ENCODE measurements at regions not wholly inside any gene's neighbourhood (a gene's known extent, or its start where the extent isn't known, plus 50 kb on each side); places are given as distances from the start of the nearest gene placed in this dataset.

DNA sequence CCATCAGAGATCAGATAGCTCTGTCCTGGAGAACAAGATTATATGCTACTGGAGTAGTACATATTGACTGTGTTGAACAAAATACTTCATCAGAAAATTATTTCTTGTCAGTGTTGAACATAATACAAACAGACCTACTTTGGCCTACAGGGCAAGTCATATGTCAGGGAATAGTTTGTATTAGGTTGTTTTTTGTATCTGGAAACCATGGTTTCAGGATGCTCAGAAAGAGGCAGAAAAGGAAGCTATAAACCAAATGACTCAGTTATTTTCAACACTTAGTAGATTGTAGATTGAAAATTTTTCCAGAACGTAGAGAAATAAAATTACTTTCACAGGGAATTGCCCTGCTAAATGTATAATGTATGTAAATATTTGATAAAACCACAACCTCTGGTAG, 198.4 kb downstream of the CYB561 start:
- FAIRE-seq (no peak), DNase-seq (ENCODE audit: insufficient read length, low spot score) (no peak)
- TF ChIP-seq POLR2AphosphoS5 (IDR thresholded peaks at IDR 0.05; ENCODE audit: low read depth, low read length): no peak
- TF ChIP-seq PAX5 (IDR thresholded peaks at IDR 0.05; ENCODE audit: insufficient read depth, low read length, severe bottlenecking): no peak
- TF ChIP-seq POU2F2 (IDR thresholded peaks at IDR 0.05; ENCODE audit: low read depth, low read length): no peak
- TF ChIP-seq POLR2A (IDR thresholded peaks at IDR 0.05; ENCODE audit: low read depth, low read length): no peak
- no peak for TF ChIP-seq TAF1 (IDR thresholded peaks at IDR 0.05; ENCODE audit: low read depth, low read length)
- no peak for TF ChIP-seq SPI1 (IDR thresholded peaks at IDR 0.05; ENCODE audit: low read depth, low read length)

DNA sequence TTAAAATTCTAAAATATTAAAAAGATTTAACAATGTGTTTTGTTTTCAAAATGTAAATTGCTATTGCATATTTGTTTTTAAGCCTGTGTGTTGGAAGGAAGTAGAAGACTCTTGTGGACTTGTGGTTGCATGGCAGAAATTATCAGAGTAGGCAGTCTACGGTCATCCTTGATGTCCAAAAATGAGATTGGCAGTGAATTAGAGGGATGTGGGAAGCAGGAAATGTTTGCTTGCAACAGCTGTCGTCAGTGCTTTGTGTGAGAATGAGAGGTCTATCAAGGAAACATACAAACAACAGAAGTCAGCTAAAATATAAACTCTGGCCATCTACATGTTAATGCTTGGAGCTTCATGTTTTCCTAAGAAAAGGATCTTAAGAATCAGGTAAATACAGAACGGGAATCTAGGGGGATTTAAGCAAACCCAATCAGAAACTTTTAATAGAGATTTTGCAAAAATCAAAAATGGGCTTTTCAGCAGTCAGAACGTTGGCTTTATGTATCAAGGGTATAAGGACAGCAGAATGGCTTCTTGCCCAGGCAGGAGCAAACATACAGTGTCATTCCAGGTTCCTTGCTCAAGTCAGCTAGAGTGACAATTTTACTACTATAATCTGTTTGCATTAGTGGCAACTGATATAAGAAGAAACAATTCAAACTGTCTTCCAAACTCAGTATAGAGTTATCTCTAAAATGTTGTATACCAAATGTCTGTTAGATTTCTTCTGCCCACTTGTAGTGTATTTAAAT, 196.7 kb downstream of the CYB561 start:
- no peak for FAIRE-seq
- TF ChIP-seq POLR2AphosphoS5 (IDR thresholded peaks at IDR 0.05; ENCODE audit: low read depth, low read length) (no peak), POU2F2 (IDR thresholded peaks at IDR 0.05; ENCODE audit: low read depth, low read length) (no peak), POLR2A (IDR thresholded peaks at IDR 0.05; ENCODE audit: low read depth, low read length) (no peak), TAF1 (IDR thresholded peaks at IDR 0.05; ENCODE audit: low read depth, low read length) (no peak), SPI1 (IDR thresholded peaks at IDR 0.05; ENCODE audit: low read depth, low read length) (no peak)

DNA sequence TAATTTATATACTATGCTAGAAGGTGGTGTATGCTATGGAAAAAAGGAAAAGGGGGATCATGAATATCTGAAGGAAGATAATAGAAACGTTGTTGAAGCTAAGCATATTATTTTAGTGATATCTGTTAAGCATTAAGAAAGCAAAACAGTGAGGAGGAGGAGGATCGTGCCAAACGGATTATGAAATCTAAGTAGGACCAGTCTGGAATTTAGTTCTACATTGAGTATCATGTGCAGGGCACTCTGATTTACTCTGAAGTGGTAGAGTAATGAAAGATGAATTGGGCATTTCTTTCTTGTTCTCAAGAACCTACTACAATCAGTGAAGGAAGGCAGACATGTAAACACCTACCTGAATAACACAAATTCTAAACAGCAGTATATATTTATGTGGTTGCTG, 195.3 kb downstream of the CYB561 start:
- no peak for FAIRE-seq

More for the DNA sequence above, 196.7 kb downstream of the CYB561 start:
- no peak for DNase-seq (ENCODE audit: insufficient read length, low spot score)

DNA sequence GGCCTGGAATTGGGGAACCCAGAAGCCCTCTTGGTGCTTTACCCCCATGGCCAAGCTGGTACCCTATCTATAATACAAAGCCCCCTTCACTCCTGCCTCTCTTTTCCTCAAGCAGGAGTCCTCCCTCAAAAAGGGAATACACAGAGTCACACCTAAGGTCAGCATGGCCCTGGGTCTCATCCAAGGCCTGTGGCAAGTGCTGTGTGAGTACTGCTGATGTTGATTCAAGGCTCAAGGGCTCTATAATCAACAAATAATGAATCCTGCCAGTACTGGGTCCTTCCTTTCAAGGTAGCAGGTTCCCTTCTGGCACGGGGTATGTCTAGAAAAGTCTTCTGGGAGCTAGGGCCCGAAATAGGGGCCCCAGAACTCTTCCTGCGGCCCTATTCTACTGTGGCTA, 187.3 kb downstream of the CYB561 start:
- no peak for FAIRE-seq
- DNase-seq (ENCODE audit: insufficient read length, low spot score): no peak
- TF ChIP-seq SPI1 (IDR thresholded peaks at IDR 0.05; ENCODE audit: low read depth, low read length): no peak
- no peak for TF ChIP-seq PAX5 (IDR thresholded peaks at IDR 0.05; ENCODE audit: insufficient read depth, low read length, severe bottlenecking)
- TF ChIP-seq TAF1 (IDR thresholded peaks at IDR 0.05; ENCODE audit: low read depth, low read length): no peak
- no peak for TF ChIP-seq POLR2A (IDR thresholded peaks at IDR 0.05; ENCODE audit: low read depth, low read length)
- no peak for TF ChIP-seq POLR2AphosphoS5 (IDR thresholded peaks at IDR 0.05; ENCODE audit: low read depth, low read length)
- TF ChIP-seq POU2F2 (IDR thresholded peaks at IDR 0.05; ENCODE audit: low read depth, low read length): no peak

More for the DNA sequence above, 195.3 kb downstream of the CYB561 start:
- TF ChIP-seq POLR2A (IDR thresholded peaks at IDR 0.05; ENCODE audit: low read depth, low read length): no peak
- TF ChIP-seq PAX5 (IDR thresholded peaks at IDR 0.05; ENCODE audit: insufficient read depth, low read length, severe bottlenecking): no peak
- no peak for TF ChIP-seq SPI1 (IDR thresholded peaks at IDR 0.05; ENCODE audit: low read depth, low read length)
- TF ChIP-seq POU2F2 (IDR thresholded peaks at IDR 0.05; ENCODE audit: low read depth, low read length): no peak
- TF ChIP-seq TAF1 (IDR thresholded peaks at IDR 0.05; ENCODE audit: low read depth, low read length): no peak
- no peak for TF ChIP-seq POLR2AphosphoS5 (IDR thresholded peaks at IDR 0.05; ENCODE audit: low read depth, low read length)
- no peak for DNase-seq (ENCODE audit: insufficient read length, low spot score)

- FAIRE-seq (no peak), DNase-seq (ENCODE audit: insufficient read length, low spot score) (no peak)
- no peak for TF ChIP-seq SPI1 (IDR thresholded peaks at IDR 0.05; ENCODE audit: low read depth, low read length)
- TF ChIP-seq POLR2A (IDR thresholded peaks at IDR 0.05; ENCODE audit: low read depth, low read length): no peak
- TF ChIP-seq TAF1 (IDR thresholded peaks at IDR 0.05; ENCODE audit: low read depth, low read length): no peak
- TF ChIP-seq POU2F2 (IDR thresholded peaks at IDR 0.05; ENCODE audit: low read depth, low read length): no peak
- no peak for TF ChIP-seq POLR2AphosphoS5 (IDR thresholded peaks at IDR 0.05; ENCODE audit: low read depth, low read length)
- no peak for TF ChIP-seq PAX5 (IDR thresholded peaks at IDR 0.05; ENCODE audit: insufficient read depth, low read length, severe bottlenecking)
Measured at GRCh38 chr17:63262751-63263476, 183.2 kb downstream of the CYB561 start.

DNA sequence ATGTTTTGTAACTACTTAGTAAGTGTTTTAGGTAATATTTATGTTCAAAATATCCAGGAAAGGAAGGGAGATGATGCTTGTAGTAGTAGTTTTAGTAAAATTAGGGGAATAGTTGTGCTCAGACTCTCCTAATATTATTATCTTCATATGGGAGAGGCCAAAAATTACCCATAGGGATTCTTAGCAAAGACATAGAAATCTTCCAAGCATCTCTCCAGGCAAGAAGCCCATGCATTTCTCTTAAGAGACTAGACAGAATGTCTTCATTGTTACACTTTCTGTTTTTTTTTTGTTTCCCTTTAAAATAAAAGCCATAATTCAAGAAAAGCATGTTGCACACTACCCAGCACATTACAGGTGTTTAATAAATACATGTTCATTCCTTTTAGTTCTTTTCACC, 180.6 kb downstream of the CYB561 start:
- FAIRE-seq: no peak

DNA sequence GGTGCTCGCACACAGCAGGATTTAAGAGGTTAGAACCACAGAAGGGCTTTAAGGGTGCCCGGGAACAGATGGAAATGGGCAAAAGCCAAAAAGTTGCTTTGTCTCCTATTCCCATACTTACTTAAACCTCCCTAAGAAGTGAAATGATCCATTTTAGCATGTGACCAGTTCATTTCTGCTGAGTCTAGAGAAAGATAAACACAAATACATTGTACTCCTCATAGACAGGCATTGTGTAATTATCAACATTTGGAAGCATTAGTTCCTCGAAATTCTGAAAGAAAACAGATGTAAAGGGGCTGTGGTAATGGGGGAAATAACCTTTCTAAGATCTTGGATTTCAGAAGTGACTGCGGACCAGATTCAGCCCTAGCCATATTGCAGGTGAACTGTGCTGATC, 178.3 kb downstream of the CYB561 start:
- no peak for TF ChIP-seq POLR2A (IDR thresholded peaks at IDR 0.05; ENCODE audit: low read depth, low read length)
- FAIRE-seq (no peak), DNase-seq (ENCODE audit: insufficient read length, low spot score) (no peak)

More for the DNA sequence above, 180.6 kb downstream of the CYB561 start:
- TF ChIP-seq PAX5 (IDR thresholded peaks at IDR 0.05; ENCODE audit: insufficient read depth, low read length, severe bottlenecking) (no peak), SPI1 (IDR thresholded peaks at IDR 0.05; ENCODE audit: low read depth, low read length) (no peak), TAF1 (IDR thresholded peaks at IDR 0.05; ENCODE audit: low read depth, low read length) (no peak), POLR2AphosphoS5 (IDR thresholded peaks at IDR 0.05; ENCODE audit: low read depth, low read length) (no peak), POU2F2 (IDR thresholded peaks at IDR 0.05; ENCODE audit: low read depth, low read length) (no peak), POLR2A (IDR thresholded peaks at IDR 0.05; ENCODE audit: low read depth, low read length) (no peak)
- no peak for DNase-seq (ENCODE audit: insufficient read length, low spot score)

- no peak for DNase-seq (ENCODE audit: insufficient read length, low spot score)
- no peak for TF ChIP-seq PAX5 (IDR thresholded peaks at IDR 0.05; ENCODE audit: insufficient read depth, low read length, severe bottlenecking)
- no peak for TF ChIP-seq POU2F2 (IDR thresholded peaks at IDR 0.05; ENCODE audit: low read depth, low read length)
- TF ChIP-seq POLR2AphosphoS5 (IDR thresholded peaks at IDR 0.05; ENCODE audit: low read depth, low read length): no peak
- TF ChIP-seq SPI1 (IDR thresholded peaks at IDR 0.05; ENCODE audit: low read depth, low read length): no peak
- no peak for TF ChIP-seq POLR2A (IDR thresholded peaks at IDR 0.05; ENCODE audit: low read depth, low read length)
- no peak for TF ChIP-seq TAF1 (IDR thresholded peaks at IDR 0.05; ENCODE audit: low read depth, low read length)
- no peak for FAIRE-seq
Measured at GRCh38 chr17:63268827-63269226, 177.3 kb downstream of the CYB561 start.

GRCh38 chr17:63270610-63271009, 175.5 kb downstream of the CYB561 start:
- DNase-seq (ENCODE audit: insufficient read length, low spot score) (no peak), FAIRE-seq (no peak)
- TF ChIP-seq POLR2A (IDR thresholded peaks at IDR 0.05; ENCODE audit: low read depth, low read length) (no peak), TAF1 (IDR thresholded peaks at IDR 0.05; ENCODE audit: low read depth, low read length) (no peak)

- DNase-seq (ENCODE audit: insufficient read length, low spot score) (no peak), FAIRE-seq (no peak)
- TF ChIP-seq TAF1 (IDR thresholded peaks at IDR 0.05; ENCODE audit: low read depth, low read length) (no peak), POLR2A (IDR thresholded peaks at IDR 0.05; ENCODE audit: low read depth, low read length) (no peak), POLR2AphosphoS5 (IDR thresholded peaks at IDR 0.05; ENCODE audit: low read depth, low read length) (no peak), SPI1 (IDR thresholded peaks at IDR 0.05; ENCODE audit: low read depth, low read length) (no peak), PAX5 (IDR thresholded peaks at IDR 0.05; ENCODE audit: insufficient read depth, low read length, severe bottlenecking) (no peak), POU2F2 (IDR thresholded peaks at IDR 0.05; ENCODE audit: low read depth, low read length) (no peak)
Measured at GRCh38 chr17:63274146-63274545, 172.0 kb downstream of the CYB561 start.
